Middle frontal gyrus (tissue), 1 donor: ENCODE measurements at regions not wholly inside any gene's neighbourhood (a gene's known extent, or its start where the extent isn't known, plus 50 kb on each side); places are given as distances from the start of the nearest gene placed in this dataset.

Source experiments
- DNase-seq: peaks from one replicate; pipeline ENCODE4 v3.0.0-alpha.2; 2015; ENCODE audit warnings: low spot score; ENCODE audit errors: extremely low spot score

DNA sequence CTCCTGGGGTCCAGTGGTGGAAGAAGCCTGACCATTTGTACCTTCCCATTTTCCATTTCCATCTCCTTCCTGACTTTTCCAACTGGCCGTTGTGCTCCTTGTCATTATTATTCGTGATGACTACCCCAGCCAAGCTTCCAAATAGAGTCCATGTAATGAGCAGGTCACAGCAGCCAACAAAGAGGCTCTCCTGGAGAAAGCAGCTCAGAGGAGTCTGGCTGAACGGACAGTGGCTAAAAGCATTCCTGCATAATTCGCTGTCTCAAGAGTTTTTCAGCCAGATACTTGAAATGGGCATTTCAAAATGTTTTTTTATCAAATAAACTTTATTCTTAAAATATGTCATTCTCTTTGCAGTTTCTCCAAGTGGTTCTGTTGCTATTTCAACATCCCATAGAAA lies 458.6 kb downstream of the INHBA start:
- DNase-seq: no peak

DNA sequence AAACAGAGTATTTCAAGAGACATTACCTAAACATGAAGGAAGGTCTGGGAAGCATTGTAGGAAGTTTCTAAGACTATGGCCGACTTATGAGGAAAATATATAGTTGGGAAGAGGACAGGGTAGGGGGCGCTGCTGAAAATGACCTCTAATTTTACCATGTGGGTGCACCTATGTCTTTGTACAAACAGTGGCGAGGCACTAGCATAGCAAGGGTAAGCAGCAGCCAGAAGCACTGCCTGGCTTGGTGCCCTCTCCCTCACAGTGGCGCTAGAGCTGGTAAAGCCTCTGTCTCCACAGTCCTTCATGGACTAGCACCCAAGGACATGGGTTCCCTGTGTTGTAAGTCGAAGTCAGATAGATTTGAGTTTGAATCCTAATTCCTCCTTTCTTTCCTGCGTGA lies 461.2 kb downstream of the INHBA start:
- DNase-seq: no peak

DNA sequence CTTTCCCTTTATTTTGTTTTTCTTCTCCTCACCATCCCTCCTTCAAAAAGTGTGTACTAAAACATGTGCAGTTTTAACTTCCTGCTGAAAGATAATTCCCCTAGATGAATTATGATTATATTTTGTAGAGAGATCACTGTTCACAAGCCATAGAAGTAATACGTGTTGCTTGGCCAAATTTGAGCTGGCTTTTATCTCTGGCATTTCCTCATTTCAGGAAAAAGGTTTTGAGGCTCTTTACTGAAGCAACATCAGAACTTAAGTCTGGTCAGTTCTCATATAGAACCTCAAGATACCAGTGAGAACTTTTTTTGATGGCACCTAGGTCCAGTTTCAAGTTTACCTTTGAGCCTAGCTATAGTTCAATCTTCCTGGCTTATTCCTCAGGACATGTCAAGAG lies 463.3 kb downstream of the INHBA start:
- no peak for DNase-seq

DNA sequence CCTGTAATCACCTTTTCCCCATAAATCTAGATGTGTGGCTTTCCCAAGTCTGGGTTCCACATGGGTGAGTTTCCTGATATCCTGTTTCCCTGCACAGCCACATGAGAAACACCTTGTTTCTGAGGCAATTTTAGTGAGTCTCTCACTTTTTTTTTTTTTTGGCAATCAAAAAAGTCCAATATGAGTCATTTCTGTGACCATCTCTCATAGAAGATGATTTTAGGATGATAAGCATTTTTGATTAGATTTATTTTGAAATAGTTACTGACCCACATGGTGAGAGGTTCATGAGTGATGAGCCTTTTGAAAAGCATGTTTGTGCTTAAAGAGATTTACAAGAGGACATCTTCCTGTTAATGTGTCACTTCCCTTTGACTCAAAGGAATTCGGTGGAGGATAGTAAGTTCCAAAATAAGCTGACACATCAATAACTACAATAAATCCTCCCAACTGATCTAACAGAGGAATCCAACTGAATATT lies 464.0 kb downstream of the INHBA start:
- no peak for DNase-seq

DNA sequence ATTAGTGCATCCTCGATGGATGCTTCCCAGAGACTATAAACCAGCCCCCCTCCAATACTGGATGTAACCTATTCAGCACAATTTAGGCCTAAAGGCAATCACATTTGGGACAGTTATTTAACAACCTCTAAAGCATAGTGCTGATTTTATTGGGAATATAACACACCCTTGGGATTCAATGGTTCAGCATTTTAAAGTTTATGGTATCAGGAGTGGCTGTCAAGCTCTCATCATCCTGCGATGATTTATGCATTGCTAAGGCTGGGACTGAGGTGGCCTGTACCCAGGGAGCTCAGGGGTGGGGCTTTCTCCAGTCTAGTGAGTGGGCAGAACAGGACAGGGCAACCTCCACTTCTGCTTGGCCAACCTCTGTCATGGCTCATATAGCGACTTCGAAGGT lies 464.9 kb downstream of the INHBA start:
- DNase-seq: no peak

DNA sequence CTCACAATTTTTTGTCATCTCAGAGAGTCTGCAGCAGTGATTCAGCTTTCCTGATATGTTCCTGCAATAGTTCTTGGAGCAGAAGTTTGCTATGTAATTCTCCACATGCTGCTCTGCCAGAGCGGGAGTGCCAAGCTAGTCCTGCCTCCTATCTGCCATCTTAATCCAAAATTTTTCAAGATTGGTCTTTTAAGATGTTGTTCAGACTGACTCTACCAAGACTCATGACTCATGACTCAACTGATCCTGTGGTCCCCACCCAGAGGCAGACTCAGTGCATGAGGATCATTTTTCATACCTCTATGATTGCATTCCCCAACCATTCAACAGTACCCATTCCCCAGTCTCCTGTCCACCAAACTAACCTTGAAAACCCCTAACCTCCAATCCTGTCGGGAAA lies 470.8 kb downstream of the INHBA start:
- no peak for DNase-seq

DNA sequence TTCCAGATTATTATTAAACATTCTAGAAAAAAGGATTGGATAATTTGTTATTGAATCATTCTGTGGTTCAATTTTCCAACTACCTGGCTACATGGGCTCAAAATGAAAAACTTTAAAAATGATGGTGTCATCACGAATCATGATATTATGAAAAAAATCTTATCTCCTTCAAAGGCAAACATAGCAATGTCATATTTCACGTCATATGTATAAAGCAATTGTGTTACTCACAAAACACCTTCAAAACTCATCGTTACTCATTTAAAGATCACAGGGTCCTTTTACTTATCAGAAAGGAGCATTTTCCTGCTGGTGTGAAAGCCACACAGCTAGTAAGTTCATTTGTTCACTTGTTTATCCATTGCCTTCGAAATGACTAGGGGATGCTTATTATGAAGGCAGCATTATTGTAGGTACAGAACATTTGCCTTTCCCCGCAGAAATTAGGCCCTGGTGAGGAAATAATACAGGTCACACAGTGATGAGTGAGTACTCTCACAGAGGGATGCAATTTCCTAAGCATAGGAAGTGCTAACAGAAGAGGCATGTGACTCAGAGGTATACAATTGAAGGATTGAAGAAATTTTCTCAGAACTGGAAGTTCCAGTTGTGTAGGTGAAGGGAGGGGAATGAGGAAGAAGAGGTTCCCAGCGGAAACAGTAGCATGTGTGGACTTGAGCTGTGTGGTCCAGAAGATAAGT lies 478.7 kb downstream of the INHBA start:
- DNase-seq: no peak

DNA sequence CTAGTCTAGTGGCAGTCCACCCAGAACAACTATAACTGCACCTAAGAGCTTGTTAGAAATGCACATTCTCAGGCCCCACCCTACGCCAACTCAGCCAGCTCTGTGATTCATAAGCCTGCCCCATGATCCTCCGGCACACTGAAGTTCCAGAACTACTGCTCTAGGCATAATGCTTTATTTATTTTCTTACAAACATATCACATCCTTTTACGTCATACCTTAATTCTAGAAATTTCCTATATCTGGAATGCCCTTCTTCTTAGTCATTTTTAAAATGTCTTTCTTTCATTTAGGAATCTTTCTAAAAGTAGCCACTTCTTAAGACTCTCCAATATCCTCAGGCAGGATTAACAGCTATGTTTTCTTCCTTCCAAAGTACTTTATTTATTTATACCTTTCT lies 480.1 kb downstream of the INHBA start:
- no peak for DNase-seq

DNA sequence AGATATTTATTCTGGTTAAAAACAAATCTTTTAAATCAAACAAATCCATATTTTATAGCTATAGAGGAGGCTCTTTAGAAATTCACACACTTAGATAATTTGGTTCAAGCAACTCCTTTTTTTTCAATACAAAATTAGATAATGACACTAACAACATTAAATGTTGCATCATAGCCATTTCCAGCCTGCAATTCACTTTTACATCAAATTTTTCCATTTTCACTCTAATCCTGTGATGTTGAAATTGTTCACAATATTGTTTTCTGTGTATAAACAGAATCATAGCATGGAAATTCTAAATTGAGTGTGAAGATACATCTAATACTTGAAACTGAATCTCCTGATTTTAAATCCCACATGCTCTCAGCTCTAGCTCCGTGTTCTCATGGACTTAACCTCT lies 482.6 kb downstream of the INHBA start:
- no peak for DNase-seq

DNA sequence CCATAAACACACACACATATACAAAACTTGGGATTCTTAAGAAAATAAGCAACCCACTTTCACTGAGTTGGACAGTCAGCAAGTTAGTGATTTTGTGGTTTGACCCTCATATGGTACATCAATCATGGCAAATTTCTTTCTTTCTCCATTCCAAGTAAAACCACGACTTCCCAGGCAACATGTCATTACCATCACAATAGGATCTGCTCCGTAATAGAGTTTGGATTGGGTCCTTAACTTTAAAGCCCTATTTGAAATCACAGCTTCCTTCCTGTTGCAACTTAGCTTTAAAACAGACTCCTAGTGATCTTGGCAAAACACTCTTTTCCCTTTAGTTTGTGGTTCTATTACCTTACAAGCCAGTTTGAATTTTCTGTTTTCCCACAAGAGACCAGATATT lies 483.6 kb downstream of the INHBA start:
- no peak for DNase-seq

DNA sequence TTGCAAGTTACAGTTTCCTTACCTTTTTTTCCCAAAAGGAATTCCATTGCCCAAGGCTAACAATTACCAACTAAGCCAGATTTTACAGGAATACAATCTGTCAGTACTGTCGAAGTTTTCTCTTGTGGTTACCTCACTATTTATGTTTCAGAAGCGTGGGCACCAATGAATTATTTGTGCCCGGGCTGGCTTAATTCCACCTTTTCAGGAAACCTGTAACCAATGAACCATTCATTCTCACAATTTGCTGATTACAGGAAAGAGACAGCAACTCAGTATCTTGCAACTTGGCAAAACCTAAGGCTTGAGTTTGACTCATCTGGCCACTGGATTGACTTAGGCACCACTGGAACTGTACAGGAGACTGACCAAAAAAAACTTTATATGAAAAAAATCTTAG lies 485.6 kb downstream of the INHBA start:
- no peak for DNase-seq

DNA sequence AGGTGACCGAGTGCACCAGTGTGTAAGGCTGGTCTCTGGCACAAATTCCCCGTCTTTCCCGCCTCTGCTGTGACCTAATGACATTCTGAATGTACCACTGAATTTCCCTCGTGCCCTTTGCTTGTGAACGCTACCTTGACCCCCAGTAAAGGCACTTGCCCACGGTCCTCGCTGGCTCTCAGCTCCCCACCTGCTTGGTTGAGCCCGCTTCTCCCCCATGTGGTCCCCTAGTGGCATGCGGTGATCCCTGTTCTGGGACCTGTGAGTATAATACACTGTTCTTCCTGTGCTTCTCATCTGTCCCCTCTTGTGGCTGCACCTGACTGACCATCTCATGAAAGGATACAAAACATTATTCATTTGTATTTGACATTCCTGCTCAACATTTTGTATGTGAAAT lies 495.7 kb downstream of the INHBA start:
- DNase-seq: no peak

DNA sequence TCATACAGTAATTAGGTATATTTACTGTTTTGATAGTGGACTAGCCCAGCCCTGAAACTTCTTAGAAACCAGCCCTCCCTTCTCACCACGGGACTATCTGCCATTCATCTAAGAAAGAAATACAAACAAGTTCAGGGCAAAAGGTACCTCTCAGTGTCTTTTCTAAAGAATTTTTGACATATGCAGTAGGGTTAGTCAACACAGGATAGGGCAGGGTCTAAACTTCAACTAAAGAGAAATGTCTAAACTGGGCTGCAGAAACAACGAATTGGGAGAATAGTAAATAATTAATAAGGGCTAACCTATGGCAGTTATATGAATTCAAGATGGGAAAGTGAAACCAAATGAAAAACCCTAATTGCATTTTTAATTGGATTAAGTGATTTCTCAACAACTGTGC lies 496.6 kb downstream of the INHBA start:
- DNase-seq: no peak

DNA sequence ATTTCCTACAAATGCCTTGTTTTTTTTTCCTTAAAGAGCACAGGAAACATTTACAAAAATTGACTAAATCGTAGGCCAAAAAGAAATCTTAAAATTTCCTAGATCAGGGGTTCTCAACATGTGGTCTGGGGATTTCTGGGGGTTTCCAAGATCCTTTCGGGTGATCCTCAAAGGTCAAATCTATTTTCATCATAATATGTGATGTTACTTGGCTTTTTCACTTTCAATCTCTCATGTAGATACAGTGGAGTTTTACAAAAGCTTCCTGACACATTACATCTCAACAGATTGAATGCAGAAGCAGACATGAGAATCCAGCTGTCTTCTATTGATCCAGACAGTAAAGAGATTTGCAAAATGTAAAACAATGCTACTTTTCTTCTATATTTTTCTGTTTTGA lies 497.3 kb downstream of the INHBA start:
- no peak for DNase-seq

DNA sequence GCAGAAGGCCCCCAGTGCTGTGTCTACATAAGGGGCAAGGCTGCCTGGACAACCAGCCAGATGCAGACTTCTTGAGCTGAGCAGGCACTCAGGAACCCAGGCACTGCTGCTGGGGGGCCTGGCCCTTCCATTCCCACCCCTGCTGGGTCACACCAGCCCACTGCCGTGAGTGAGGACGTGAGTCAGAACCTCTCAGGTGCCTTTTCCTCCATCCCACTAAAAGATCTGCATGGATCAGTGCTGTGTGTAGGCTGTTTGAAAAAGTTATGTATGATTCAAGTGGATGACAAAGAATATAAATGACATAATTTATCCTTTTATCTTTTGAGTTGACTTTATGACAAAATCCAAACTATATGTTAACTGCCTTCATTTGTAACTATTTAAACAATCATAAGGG lies 499.3 kb downstream of the INHBA start:
- no peak for DNase-seq

DNA sequence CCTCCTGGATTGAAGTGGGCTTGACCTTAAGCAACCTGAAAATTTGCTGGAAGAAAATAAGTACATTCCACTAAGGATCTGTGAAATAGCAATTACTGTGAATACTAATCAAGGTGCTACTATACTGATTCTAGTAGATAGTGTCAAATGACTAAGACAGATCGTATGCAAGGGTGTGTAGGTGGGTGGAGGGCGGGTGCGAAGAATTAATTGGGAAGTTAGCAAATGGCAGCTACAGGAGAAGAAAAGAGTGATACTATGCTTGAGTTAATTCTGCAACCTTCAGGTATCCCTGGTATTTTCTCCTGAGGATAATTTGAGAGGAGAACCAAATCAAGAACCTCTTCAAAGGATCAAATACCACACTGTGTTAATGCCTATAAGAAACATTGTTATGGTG lies 501.9 kb downstream of the INHBA start:
- DNase-seq: no peak

DNA sequence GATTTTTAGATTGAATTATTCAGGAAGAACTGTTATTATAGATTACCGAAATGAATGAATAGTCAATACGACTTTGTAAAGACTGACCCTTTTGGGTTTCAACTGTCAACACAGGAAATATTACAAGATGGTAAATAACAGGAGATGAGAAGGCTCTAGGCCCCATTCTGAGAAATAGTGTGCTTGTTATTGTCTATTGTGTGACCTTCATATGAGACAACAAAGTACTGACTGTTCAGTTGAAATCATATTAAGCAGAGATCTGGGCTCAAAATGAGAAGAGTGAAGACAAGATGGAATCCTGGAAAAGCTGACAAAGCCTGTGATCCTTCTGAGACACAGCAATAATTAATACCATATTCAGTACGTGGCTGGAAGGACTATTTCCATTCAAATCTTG lies 503.8 kb downstream of the INHBA start:
- DNase-seq: no peak

DNA sequence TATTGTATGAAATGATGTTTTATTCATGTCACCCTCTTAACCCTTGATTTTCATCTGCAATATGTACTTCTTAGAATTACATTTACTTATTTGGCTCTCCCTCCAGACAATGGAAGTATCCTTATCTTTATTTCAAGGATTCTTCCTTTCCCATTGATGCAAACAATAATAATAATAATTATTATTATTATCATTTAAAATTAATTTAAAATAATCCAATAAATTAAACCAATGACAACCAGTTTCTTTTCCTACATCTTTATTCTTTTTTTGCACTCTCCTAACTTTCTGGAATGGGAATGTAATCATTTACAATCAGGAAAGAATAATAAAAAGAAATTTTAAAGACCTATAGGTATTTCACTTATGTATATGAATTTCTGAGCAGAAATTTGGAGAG lies 504.4 kb downstream of the INHBA start:
- DNase-seq: no peak

DNA sequence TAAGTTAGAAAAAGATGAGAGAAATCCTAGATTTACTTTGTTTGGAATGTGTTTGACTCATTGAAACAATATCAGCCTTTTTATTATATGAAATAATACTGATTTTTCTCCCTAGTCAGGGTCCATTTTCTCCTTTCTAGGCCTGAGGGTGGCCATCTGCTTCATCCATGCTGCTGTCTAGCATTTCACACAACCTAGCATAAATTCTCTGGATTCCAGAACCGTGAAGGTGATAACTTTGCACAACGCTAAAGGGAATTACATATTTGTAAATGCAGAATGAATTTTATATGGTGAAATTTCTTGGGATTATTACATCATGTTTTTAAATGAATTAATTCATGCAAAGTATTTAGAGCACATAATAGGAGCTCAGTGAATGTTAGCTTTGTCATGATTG lies 505.1 kb downstream of the INHBA start:
- no peak for DNase-seq

DNA sequence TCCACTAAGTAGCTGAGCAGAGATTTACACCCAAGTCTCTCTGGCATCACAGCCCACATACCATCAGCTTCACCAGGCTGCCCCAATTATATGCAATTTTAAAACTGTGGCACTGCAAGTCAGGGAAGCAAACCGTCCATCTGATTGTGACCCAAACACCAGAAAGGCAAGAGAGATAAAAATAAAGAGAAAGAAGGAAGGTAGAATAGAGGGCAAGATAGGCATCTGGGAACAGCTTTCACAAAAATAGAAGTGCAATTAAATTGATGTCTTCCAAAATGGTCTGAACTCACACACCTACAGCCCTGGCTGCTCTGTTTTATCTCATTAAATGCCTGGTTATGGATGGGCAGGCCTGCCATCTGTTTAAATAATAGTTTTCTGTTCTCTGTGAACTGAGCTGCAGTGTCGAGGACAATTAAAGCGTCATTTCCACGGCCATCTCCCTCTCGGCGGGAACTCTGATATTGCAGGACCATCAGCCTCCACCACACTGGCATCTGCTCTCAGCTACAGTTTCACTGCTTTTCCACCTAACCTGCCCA lies 509.1 kb downstream of the INHBA start:
- no peak for DNase-seq

DNA sequence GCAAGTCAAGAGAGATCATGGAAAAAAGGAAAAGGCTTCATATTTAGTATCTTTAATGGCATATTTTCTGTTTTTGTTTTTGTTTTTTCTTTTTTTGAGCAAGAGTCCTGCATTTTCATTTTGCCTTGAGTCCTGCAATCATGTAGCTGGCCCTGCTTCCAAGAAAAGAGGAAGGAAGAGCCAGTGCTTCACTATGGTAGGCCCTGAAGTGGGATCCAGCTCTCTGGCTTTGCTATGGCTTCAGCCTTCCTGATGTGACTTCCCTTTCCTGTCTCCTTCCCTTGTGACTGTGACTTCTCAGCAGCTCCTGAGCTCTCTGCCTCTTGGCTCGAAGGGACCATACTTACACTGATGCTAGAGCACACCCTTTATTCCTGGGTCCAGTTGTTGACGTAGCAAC lies 512.3 kb downstream of the INHBA start:
- DNase-seq: no peak

DNA sequence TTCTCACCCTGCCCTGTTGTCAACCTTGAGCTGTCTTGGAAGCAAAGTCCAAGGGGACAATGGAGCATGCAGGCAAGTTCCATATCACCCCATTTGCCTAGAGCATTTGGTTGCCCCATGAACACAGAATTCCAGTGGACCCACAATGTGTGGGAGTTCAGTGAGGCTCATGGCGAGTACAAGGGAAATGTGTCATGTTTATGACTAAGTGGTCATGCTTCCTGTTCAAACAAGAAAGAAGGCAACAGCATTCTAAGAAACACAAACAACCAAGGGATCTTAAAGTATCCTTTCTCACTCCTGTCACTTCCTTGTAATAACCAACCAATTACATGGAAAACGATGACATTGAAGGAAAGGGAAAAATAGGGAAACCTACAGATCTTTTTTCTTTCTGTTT lies 513.0 kb downstream of the INHBA start:
- no peak for DNase-seq
